GM12872 (cell line): ENCODE measurements at regions not wholly inside any gene's neighbourhood (a gene's known extent, or its start where the extent isn't known, plus 50 kb on each side); places are given as distances from the start of the nearest gene placed in this dataset.

ENCODE experiments used
- TF ChIP-seq, protein P1 (sequence below): IDR thresholded peaks from 3 replicates; pipeline ENCODE4 v1.5.1; 2011; ENCODE audit warnings: low read depth, mild to moderate bottlenecking, low read length, moderate library complexity; ENCODE audit not compliant: insufficient read depth

GRCh38 chr4:34253239-34253638 is 1991.1 kb downstream of the ARAP2 start:
- TF ChIP-seq, protein P1, sequence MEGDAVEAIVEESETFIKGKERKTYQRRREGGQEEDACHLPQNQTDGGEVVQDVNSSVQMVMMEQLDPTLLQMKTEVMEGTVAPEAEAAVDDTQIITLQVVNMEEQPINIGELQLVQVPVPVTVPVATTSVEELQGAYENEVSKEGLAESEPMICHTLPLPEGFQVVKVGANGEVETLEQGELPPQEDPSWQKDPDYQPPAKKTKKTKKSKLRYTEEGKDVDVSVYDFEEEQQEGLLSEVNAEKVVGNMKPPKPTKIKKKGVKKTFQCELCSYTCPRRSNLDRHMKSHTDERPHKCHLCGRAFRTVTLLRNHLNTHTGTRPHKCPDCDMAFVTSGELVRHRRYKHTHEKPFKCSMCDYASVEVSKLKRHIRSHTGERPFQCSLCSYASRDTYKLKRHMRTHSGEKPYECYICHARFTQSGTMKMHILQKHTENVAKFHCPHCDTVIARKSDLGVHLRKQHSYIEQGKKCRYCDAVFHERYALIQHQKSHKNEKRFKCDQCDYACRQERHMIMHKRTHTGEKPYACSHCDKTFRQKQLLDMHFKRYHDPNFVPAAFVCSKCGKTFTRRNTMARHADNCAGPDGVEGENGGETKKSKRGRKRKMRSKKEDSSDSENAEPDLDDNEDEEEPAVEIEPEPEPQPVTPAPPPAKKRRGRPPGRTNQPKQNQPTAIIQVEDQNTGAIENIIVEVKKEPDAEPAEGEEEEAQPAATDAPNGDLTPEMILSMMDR: no peak

DNA sequence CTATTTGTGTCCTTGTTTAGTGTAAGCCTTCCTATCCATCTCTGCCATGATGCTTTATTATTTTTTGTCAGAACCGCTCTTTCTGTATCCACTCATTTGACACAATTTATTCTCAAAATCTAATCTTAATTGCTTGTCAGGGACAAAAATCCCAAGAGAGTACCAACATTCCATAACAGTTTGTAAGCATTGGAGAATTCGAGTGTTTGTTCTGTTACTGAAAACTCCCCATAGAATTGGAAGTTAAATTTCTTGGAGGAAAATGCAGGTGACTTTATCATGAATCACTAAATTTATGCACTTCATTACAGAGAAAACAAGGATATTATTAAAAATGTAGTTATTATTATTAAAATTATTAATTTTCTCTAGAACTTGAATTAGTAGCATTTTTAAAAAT is 1986.1 kb downstream of the ARAP2 start:
- TF ChIP-seq, protein P1: no peak

DNA sequence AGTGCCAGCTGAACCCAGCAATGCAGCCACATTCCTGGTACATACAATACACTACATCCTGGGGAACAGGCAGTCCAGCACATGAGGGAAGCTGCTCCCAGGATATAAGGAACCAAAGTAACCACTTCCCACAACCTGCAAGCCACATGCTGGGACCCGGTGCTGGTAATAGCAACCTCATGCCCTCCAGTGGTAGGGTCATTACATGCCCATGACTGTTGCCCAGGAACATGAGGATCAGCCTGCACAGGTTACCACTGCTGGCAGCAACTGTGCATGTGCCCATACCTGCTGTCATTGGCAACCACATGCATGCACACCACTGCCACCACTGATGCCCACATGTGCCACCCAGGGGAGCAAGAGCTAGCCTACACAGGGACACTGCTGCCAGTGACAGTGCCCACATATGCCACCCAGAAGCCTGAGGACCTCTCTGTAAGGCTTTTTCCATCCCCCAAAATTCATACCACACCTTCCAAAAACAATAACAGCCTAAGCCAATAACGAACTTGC is 1982.5 kb downstream of the ARAP2 start:
- TF ChIP-seq, protein P1: no peak

GRCh38 chr4:34269613-34270012 is 1974.7 kb downstream of the ARAP2 start:
- TF ChIP-seq, protein P1: no peak

DNA sequence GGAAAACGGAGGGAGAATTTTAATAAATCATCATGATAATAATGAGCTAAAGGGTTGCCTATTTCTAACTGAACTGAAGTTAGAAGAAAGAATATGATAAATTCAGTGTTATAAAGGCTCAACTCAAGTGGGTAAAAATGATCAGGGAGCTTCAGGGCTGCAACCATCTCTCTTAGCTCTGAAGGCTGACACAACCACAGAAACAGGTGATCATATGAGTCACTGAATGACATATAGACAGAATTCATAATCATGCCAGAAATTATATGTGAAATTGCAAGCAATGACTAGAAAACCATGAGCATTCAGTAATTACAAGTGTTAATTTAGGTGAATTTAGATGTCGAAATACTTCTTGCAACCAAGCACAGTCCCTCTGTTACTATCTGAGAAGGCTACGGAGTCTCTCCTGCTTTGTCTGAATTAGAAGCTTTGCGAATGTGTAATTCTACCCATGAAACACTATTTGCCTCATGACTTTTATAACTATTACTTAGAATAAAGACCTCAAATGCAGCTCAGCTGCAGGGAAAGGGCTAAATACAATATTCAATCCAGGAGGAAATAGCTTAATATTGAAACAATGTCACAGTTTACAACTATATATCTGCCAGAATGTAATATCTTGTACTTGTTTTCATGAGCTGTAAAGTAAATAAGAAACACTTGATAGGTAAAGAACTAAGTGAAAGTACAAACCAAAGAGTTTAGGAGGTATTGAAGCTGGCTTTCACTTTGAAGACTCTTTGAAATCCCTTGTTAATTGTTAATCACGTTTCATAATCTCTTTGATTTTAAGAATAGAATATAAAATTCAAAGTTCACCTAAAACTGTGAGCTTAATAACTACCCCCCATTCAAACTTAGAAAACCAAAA is 1972.6 kb downstream of the ARAP2 start:
- TF ChIP-seq, protein P1: no peak

DNA sequence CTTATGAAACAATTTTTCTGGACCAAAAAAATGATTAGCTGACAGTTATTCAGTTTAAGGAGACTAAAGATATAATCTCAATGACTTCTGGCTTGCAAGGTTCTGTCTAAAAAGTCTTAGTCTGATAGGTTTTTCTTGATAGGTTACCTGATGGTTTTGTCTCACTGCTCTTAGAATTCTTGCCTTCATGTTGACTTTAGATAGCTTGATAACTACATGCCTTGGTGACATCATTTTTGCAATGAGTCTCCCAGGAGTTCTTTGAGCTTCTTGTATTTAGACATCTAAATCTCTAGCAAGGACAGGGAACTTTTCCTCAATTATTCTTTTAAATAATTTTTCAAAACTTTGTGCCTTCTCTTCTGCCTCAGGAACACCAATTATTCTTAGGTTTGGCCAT is 1965.3 kb downstream of the ARAP2 start:
- TF ChIP-seq, protein P1: no peak

DNA sequence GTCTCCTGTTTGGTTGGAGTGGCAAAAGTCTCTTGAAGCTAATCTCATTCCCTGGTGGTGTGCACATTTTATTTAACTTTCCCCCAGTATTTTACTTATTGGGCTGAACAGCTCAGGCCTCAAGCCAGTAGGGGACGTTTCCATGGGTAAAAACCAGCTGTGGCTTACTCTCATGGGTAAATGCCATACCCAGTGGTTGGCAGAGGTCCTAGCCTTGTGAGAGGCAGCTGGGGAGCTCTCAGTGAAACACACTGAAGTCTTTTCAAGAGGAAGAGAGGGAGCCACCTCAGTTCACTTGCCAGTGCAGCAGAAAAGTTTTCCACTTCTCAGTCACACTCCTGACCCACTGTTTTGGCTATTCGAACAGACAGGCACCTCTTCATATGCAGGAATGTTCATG is 1964.2 kb downstream of the ARAP2 start:
- TF ChIP-seq, protein P1: no peak
